GM21381 (cell line): ENCODE measurements at regions not wholly inside any gene's neighbourhood (a gene's known extent, or its start where the extent isn't known, plus 50 kb on each side); places are given as distances from the start of the nearest gene placed in this dataset.
"Not testable (repeated sequence)": the region's sequence is repeated elsewhere in the genome, so short reads cannot be mapped to it uniquely, and the experiment has no call there.

ENCODE experiments used
- ATAC-seq: cut with Tn5 transposase; IDR thresholded peaks from one replicate; pipeline ENCODE4 v1.9.1; 2021; ENCODE audit warnings: mild to moderate bottlenecking, moderate library complexity; ENCODE audit not compliant: unreplicated experiment

- ATAC-seq, result no peak
Measured at GRCh38 chr9:113664181-113664875, 200.8 kb downstream of the RGS3 start.

- no peak for ATAC-seq
Measured at GRCh38 chr9:113665064-113665463, 201.5 kb downstream of the RGS3 start.

GRCh38 chr9:113665756-113666155 is 202.2 kb downstream of the RGS3 start:
- no peak for ATAC-seq

- ATAC-seq, result no peak
Measured at GRCh38 chr9:113668061-113668460, 204.5 kb downstream of the RGS3 start.

GRCh38 chr9:113669522-113670115 is 206.1 kb downstream of the RGS3 start:
- no peak for ATAC-seq

GRCh38 chr9:113673726-113674125 is 202.4 kb upstream of the ZNF618 start:
- no peak for ATAC-seq

GRCh38 chr9:113674436-113674835 is 201.7 kb upstream of the ZNF618 start:
- no peak for ATAC-seq

GRCh38 chr9:113675475-113675941 is 200.6 kb upstream of the ZNF618 start:
- ATAC-seq, result no peak

GRCh38 chr9:113677057-113677456 is 199.1 kb upstream of the ZNF618 start:
- ATAC-seq, result no peak

- ATAC-seq, result no peak
Measured at GRCh38 chr9:113677569-113677968, 198.5 kb upstream of the ZNF618 start.

GRCh38 chr9:113678119-113678858 is 197.8 kb upstream of the ZNF618 start:
- ATAC-seq, result no peak

GRCh38 chr9:113678859-113679256 is 197.3 kb upstream of the ZNF618 start:
- no peak for ATAC-seq

- ATAC-seq, result no peak
Measured at GRCh38 chr9:113682297-113682771, 193.8 kb upstream of the ZNF618 start.

- ATAC-seq, result not testable (repeated sequence)
Measured at GRCh38 chr9:113685636-113686035, 190.5 kb upstream of the ZNF618 start.

GRCh38 chr9:113687107-113687679 is 188.9 kb upstream of the ZNF618 start:
- no peak for ATAC-seq

GRCh38 chr9:113687680-113688371 is 188.3 kb upstream of the ZNF618 start:
- ATAC-seq, result no peak

GRCh38 chr9:113690055-113690740 is 185.9 kb upstream of the ZNF618 start:
- ATAC-seq, result no peak

- no peak for ATAC-seq
Measured at GRCh38 chr9:113692256-113692655, 183.9 kb upstream of the ZNF618 start.

- no peak for ATAC-seq
Measured at GRCh38 chr9:113694912-113695311, 181.2 kb upstream of the ZNF618 start.

- no peak for ATAC-seq
Measured at GRCh38 chr9:113695440-113695851, 180.7 kb upstream of the ZNF618 start.
